ENCODE measurements at regions not wholly inside any gene's neighbourhood (a gene's known extent, or its start where the extent isn't known, plus 50 kb on each side); places are given as distances from the start of the nearest gene placed in this dataset.
"Not testable (repeated sequence)": the region's sequence is repeated elsewhere in the genome, so short reads cannot be mapped to it uniquely, and the experiment has no call there.

DNA sequence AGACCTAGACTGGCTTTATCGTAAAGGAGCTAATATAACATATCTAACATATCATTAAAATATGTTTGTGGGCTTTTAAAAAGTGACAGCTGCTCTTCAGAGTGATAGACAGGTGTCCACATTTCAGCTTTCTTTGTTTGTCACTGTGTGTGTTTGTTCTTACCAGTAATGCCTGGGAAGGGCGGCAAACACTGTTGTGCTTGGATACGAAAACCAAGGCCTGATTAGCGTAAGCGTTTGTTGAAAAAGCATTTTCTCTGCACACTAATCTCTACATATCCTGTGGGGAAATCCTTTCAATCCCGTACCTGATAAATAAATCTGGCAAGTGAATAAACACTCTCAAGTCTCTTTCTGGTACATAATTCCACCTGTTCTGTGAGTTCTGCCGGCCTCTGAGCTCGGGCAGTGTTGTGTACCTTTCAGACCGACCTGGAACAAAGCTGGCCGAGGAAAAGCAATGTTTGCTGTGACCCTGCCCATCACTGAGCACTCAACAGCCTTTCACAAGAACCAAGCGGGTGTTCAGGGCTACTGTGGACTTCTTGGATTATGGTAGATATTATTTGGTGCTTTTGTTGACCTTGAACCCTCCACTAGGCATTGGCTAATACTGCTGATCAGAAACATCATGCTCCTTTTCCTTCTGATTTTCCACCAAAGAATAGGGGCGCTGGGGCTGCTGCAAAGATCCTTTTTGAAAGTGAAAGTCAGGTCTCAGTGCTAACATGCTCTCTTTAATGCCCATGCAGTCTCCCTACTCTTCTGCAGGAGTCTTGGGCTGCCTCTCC is 100.4 kb downstream of the CD83 start:
- DNase-seq, result no peak

DNA sequence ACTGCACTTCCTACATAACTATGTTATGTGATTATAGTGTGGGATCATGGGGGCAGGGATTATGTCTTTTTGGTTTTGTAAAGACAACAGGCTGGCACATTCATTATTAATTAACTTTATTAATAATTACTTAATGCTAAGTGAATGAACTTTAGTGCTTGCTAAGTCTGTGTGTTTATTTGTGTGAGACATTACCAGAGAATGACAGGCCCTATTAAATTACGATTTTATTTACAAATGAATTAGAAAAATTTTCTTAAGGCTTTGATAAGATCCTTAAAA is 100.9 kb downstream of the CD83 start:
- no peak for DNase-seq

DNA sequence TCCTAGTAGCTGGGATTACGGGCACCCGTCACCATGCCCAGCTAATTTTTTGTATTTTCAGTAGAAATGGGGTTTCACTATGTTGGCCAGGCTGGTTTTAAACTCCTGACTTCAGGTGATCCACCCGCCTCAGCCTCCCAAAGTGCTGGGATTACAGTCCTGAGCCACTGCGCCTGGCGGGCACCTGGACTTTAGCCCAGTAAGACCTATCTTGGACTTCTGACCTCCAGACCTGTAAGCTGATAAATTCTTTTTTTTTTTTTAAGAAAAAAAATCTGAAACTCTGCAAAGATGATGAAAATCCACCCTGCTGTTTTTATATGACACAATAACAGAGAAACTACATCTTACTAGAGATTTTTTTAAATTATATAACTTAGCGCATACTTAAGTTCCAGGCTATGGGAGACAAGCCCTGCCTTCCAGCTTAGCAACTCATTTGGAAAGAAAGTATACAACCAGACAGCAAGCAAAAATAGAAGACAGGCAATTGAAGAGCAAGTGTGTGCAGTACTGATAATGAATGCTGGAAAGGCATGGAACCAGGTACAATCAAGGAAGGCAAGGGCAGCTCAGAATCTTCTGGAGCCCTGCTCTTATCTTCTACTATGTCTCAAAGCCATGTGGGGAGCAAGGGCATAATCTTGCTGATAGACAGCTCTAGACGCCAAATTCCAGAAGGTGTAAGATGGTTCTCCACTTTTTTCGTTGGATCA is 104.2 kb downstream of the CD83 start:
- no peak for DNase-seq

DNA sequence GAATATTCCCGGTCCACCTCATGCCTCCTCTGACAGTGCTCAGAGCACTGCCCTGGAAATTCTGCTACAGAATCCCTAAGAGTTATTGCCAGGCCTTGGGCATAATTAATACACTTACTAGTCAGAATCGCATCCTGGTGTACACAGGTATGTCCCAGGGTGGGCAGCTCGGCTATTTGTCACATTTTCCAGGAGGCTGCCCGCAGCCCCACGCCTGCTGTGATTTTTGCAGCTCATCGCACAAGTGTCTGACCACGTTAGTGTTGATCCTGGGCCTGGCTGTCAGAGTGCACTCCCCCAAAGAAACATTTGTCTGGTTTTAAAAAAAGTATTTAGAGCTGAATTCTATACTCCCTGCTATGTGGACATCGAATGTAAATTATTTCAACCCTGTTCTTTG is 105.4 kb downstream of the CD83 start:
- no peak for DNase-seq

GRCh38 chr6:14224359-14225103 is 107.0 kb downstream of the CD83 start:
- DNase-seq, result no peak

DNA sequence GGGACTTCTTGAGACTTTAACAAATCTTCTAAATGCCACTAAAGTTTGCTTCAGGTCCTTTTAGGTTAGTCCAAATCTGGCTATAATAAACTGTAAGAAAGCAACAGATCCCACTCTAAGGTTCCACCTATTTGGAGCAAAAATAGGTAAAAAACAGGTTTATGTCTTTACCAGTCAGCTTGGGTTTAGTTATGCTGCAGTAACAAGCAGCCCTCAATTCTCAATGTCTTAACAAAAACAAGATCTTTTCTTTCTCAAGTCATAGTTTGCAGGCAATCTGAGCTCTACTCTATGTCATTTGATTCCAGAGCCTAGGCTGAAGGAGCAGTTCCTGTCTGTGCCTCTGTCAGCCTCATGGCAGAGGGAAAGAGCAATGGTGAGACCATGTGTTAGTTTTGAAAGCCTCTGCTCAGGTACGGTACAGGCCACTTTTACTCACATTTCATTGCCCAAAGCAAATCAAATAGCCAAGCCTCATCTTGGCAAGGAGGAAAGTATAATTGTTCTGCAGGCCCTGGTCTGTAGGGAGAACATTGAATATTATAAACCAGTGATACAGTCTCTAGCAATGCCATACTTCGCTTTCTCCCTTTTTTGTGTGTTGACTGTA is 108.6 kb downstream of the CD83 start:
- no peak for DNase-seq

- DNase-seq, result no peak
Measured at GRCh38 chr6:14228571-14228970, 111.0 kb downstream of the CD83 start.

DNA sequence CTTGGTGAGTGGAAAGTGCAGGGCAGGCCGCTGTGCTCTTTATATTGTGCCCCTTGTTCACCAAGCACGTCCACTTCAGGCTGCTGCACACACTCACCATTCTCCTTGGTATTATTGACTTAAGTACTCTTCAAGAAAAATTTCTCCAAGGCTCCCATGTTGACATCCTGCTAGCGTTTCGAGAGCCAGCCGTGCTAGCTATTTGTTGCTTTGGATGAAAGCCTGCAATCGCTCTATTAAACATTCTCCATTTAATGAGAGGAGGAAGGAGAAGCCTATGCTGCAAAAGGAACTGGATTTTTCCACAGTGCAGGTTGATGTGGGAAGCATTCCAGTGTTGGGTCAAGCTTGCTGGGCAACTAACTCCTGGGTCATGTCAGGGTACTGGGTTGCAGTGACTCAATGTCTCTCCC is 113.5 kb downstream of the CD83 start:
- no peak for DNase-seq

GRCh38 chr6:14231501-14232280 is 114.1 kb downstream of the CD83 start:
- DNase-seq, result no peak

- DNase-seq, result no peak
Measured at GRCh38 chr6:14232889-14233288, 115.3 kb downstream of the CD83 start.

GRCh38 chr6:14235653-14236356 is 118.2 kb downstream of the CD83 start:
- DNase-seq, result no peak

GRCh38 chr6:14239097-14239496 is 121.5 kb downstream of the CD83 start:
- no peak for DNase-seq

- no peak for DNase-seq
Measured at GRCh38 chr6:14240411-14241166, 123.0 kb downstream of the CD83 start.

GRCh38 chr6:14241255-14242070 is 123.9 kb downstream of the CD83 start:
- no peak for DNase-seq

DNA sequence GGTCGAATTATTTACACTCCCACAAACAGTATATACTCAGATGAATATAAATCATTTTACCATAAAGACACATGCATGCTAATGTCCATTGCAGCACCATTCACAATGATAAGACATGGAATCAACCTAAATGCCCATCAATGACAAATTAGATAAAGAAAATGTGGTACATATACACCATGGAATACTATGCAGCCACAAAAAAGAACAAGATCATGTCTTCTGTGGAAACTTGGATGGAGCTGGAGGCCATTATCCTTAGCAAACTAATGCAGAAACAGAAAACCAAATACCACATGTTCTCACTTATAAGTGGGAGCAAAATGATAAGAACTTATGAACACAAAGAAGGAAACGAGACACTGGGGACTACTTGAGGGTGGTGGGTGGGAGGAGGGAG is 125.3 kb downstream of the CD83 start:
- not testable (repeated sequence) for DNase-seq

GRCh38 chr6:14243597-14243996 is 126.0 kb downstream of the CD83 start:
- DNase-seq, result no peak

DNA sequence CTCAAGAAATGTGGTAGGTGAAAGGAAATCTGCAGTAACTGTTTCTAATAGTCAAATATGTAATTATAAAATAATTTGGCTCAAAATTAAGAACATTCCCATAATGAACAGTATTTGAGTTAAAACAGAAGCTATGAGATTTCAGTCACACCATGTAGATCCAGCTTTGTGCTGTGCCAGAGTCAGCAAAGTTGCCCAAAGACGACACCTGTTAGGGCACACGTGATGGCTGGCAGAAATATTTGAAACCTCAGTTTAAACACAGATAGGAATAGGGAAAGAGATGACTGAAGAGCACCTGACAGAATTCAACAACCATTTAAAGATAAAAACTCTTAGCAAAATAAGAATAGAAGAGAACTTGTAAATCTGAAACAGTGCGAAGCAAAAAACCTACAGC is 129.3 kb downstream of the CD83 start:
- no peak for DNase-seq

DNA sequence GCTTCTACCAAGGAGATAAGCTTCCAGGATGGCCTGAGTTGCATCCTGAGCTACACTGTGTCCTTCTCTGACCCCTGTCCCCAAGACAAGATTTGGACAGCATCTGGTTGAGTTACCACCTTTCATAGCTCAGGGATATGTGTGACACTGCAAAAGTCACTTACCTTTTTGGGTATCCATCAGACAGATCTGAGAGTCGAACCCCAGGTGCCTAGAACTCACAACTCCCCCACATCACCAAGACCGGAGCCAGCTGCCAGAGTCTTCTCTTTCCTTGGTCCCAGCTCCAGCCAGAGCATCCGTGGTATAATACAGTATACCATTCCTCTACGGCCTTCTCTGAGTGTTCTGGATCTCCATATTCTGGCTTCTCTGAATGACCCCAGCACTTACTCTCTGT is 133.0 kb downstream of the CD83 start:
- no peak for DNase-seq

DNA sequence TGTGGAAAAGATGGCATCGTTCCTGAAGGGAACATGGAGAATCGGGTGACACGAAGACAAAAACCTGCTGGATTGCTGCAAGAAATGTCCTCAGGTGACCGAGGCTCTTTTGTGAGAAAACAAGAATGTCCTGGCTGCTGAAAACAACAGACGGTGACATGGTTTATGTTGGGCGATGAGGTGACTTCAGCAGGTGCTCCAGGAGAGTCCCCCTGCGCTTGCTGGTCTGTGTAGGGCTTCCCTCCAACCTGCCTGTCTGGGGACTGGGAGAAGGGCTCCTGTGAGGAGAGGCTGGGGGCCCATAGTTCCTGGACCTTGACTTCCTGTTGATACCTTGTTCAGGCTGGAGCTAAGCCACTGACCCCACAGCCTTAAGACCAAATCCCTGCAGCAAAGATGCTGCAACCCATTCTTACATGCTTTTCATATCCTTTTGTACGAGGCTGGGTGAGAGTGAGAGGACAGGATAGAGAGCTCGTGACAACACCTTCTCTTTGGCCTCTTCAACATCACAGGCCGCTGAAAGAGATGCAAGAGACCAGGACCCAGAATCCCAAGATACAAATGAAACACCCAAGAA is 134.8 kb downstream of the CD83 start:
- DNase-seq, result no peak

GRCh38 chr6:14254505-14254904 is 136.9 kb downstream of the CD83 start:
- no peak for DNase-seq
